ENCODE measurements at regions not wholly inside any gene's neighbourhood (a gene's known extent, or its start where the extent isn't known, plus 50 kb on each side); places are given as distances from the start of the nearest gene placed in this dataset.
A peak's percentile ranks its signal among the peaks of the same experiment; 100 is the strongest.

DNA sequence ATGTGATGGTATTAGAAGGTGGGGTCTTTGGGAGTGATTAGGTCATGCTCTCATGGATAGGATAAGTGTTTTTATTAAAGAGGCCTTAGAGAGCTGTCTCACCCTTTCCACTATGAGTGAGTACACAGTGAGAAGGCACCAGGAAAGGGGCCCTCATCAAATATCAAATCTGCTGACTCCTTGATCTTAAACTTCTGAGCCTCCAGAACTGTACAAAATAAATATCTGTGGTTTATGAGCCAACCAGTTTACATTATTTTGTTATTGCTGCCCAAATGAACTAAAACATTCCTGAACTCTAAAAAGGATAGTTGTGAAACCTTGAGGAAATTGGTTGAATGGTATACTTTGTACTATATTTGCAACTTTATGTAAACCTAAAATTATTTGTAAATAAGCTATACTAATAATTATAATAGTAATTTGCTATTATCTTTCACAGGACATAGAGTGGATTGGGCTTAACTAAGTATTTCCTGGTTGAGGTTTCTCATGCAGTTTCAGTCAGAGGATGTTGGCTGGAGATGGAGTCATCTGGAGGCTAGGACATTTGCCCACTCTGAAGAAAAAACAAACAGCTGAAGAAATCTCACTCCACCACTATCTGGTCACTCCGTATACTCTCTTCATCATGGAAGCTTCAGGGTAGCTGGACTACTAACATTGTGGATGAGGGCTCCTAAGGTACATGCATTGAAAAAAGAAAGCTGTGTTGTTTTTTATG lies 1068.6 kb upstream of the CADM2 start:
- H4K20me1 ChIP-seq (ENCODE audit: control insufficient read depth, extremely low read depth, insufficient read depth, low read length): no peaks in the 10 kb centered on the region
- no peak overlapping the region for H3K4me3 ChIP-seq (replicated peaks in 1 of 4; ENCODE audit: control extremely low read depth in 1 of 4, insufficient read depth in 1 of 4, low read depth in 3 of 4, low read length in 4 of 4)
- H3K9me3 ChIP-seq (ENCODE audit: control insufficient read depth, insufficient read depth, low read depth, low read length): no peaks in the 10 kb centered on the region
- no peaks in the 10 kb centered on the region for H3K27me3 ChIP-seq (ENCODE audit: control insufficient read depth, insufficient read depth, low read length)
- H2AFZ ChIP-seq (ENCODE audit: low read length): no peak overlapping the region
- H3K4me2 ChIP-seq (ENCODE audit: extremely low read depth, insufficient read depth, low read length): no peak overlapping the region
- H3K9ac ChIP-seq (ENCODE audit: insufficient read depth, low read length): no peak overlapping the region
- H3K79me2 ChIP-seq (ENCODE audit: control insufficient read depth, insufficient read depth, low read length): no peaks in the 10 kb centered on the region
- no peaks in the 10 kb centered on the region for H3K36me3 ChIP-seq (ENCODE audit: control insufficient read depth, insufficient read depth, low read length)
- peak; percentile 63 to 65 for DNase-seq (ENCODE audit: low read depth in 2 of 2)
- no peaks in the 10 kb centered on the region for H3K4me1 ChIP-seq (ENCODE audit: control insufficient read depth, extremely low read depth, insufficient read depth, low read length)
- H3K27ac ChIP-seq (ENCODE audit: insufficient read depth, low read length): no peak overlapping the region
- no peak for TF ChIP-seq CTCF (conservative IDR thresholded peaks at IDR 0.05 in 1 of 2, IDR thresholded peaks at IDR 0.05 in 1 of 2; ENCODE audit: low read depth in 1 of 2, low read length in 2 of 2)
- no peak for TF ChIP-seq EZH2 (IDR thresholded peaks at IDR 0.05; ENCODE audit: low read length, missing control alignments)

- no peaks in the 10 kb centered on the region for H3K27me3 ChIP-seq (ENCODE audit: control insufficient read depth, insufficient read depth, low read length)
- H3K4me1 ChIP-seq (ENCODE audit: control insufficient read depth, extremely low read depth, insufficient read depth, low read length): no peaks in the 10 kb centered on the region
- no peaks in the 10 kb centered on the region for H4K20me1 ChIP-seq (ENCODE audit: control insufficient read depth, extremely low read depth, insufficient read depth, low read length)
- no peak overlapping the region for H3K9ac ChIP-seq (ENCODE audit: insufficient read depth, low read length)
- no peaks in the 10 kb centered on the region for H3K9me3 ChIP-seq (ENCODE audit: control insufficient read depth, insufficient read depth, low read depth, low read length)
- TF ChIP-seq CTCF (conservative IDR thresholded peaks at IDR 0.05 in 1 of 2, IDR thresholded peaks at IDR 0.05 in 1 of 2; ENCODE audit: low read depth in 1 of 2, low read length in 2 of 2) (no peak), EZH2 (IDR thresholded peaks at IDR 0.05; ENCODE audit: low read length, missing control alignments) (no peak)
- no peak overlapping the region for H3K27ac ChIP-seq (ENCODE audit: insufficient read depth, low read length)
- H3K79me2 ChIP-seq (ENCODE audit: control insufficient read depth, insufficient read depth, low read length): no peaks in the 10 kb centered on the region
- no peak overlapping the region for H2AFZ ChIP-seq (ENCODE audit: low read length)
- H3K4me2 ChIP-seq (ENCODE audit: extremely low read depth, insufficient read depth, low read length): no peak overlapping the region
- H3K36me3 ChIP-seq (ENCODE audit: control insufficient read depth, insufficient read depth, low read length): no peaks in the 10 kb centered on the region
- H3K4me3 ChIP-seq (replicated peaks in 1 of 4; ENCODE audit: control extremely low read depth in 1 of 4, insufficient read depth in 1 of 4, low read depth in 3 of 4, low read length in 4 of 4): no peak overlapping the region
- DNase-seq (ENCODE audit: low read depth in 2 of 2): peak; percentile 53 to 57
These were observed 1068.0 kb upstream of the CADM2 start for GRCh38 chr3:83890763-83891135.

DNA sequence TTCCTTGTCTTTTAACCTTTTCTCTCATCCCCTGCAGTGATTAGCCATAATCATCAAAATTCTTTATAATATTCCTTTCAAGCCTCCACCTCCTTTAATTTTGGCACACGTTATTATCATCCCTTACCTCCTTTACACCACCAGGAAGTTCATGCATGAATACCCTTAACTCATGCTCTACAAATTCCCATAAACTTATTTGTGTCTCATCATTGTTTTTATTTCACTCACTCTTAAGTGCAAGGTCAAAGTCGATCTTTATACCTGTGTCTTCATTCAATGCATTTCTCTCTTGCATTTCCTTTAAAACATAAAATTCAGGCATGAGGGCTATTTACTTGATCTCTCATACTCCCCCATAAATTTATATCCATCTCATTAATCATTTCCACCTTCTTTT lies 1064.6 kb upstream of the CADM2 start:
- H2AFZ ChIP-seq (ENCODE audit: low read length): no peak overlapping the region
- no peak overlapping the region for H3K9ac ChIP-seq (ENCODE audit: insufficient read depth, low read length)
- no peak for DNase-seq (ENCODE audit: low read depth in 2 of 2)
- no peak overlapping the region for H3K27ac ChIP-seq (ENCODE audit: insufficient read depth, low read length)
- no peaks in the 10 kb centered on the region for H3K36me3 ChIP-seq (ENCODE audit: control insufficient read depth, insufficient read depth, low read length)
- H3K9me3 ChIP-seq (ENCODE audit: control insufficient read depth, insufficient read depth, low read depth, low read length): no peaks in the 10 kb centered on the region
- TF ChIP-seq EZH2 (IDR thresholded peaks at IDR 0.05; ENCODE audit: low read length, missing control alignments) (no peak), CTCF (conservative IDR thresholded peaks at IDR 0.05 in 1 of 2, IDR thresholded peaks at IDR 0.05 in 1 of 2; ENCODE audit: low read depth in 1 of 2, low read length in 2 of 2) (no peak)
- H3K4me1 ChIP-seq (ENCODE audit: control insufficient read depth, extremely low read depth, insufficient read depth, low read length): no peaks in the 10 kb centered on the region
- H3K4me2 ChIP-seq (ENCODE audit: extremely low read depth, insufficient read depth, low read length): no peak overlapping the region
- H3K27me3 ChIP-seq (ENCODE audit: control insufficient read depth, insufficient read depth, low read length): no peaks in the 10 kb centered on the region
- no peaks in the 10 kb centered on the region for H3K79me2 ChIP-seq (ENCODE audit: control insufficient read depth, insufficient read depth, low read length)
- no peak overlapping the region for H3K4me3 ChIP-seq (replicated peaks in 1 of 4; ENCODE audit: control extremely low read depth in 1 of 4, insufficient read depth in 1 of 4, low read depth in 3 of 4, low read length in 4 of 4)
- no peaks in the 10 kb centered on the region for H4K20me1 ChIP-seq (ENCODE audit: control insufficient read depth, extremely low read depth, insufficient read depth, low read length)

All from fibroblast of lung (primary cell).